ENCODE measurements at regions not wholly inside any gene's neighbourhood (a gene's known extent, or its start where the extent isn't known, plus 50 kb on each side); places are given as distances from the start of the nearest gene placed in this dataset.
A peak's percentile ranks its signal among the peaks of the same experiment; 100 is the strongest.

DNA sequence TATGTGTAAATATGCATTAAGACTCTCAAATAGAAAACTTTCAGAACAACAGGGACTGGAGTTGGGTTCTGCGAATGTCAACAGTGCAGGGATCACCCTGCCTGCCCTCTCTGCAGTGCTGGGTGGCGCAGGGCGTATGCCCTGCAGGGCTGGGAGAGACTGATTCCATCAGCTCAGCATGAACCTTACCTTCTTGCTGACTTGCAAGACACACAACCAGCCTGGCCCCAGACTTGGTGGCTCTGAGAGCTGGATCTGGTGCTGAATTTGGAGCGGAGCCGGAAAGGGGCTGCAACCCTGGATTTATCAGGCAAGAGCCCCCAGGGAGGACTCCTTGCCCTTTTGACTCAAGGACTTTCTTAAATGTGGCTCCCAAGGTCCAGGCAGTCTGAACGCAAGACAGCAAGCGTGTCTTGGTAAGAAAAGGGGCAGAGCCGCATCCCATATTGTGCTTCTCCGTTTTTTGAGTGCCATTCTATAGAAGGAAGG lies 376.0 kb upstream of the IRX2 start:
- no peak for DNase-seq

DNA sequence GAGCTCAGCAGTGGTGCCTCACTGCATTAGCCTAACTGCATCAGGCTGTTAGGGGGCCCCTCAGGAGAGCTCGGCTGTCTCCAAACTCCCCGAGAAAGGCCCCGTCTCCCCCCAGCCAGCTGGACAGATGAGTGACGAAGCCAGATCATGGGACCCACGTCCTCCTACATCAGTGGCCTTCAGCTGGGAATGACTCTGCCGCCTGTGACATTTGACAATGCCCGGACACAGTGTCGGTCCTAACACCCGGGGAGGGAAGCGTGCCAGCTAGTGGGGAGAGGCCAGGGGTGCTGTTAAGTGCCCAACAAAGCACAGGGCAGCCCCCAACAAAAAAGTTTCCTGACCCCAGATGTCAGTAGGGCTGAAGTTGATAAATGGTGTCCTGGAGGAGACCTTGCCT lies 375.2 kb upstream of the IRX2 start:
- no peak for DNase-seq

- DNase-seq: no peak
Observed at GRCh38 chr5:3124410-3124809, 372.9 kb upstream of the IRX2 start.

GRCh38 chr5:3123763-3124157 lies 372.3 kb upstream of the IRX2 start:
- no peak for DNase-seq

- peak; percentile 9 for DNase-seq
Observed at GRCh38 chr5:3122985-3123762, 371.7 kb upstream of the IRX2 start.

GRCh38 chr5:3122216-3122615 lies 370.7 kb upstream of the IRX2 start:
- DNase-seq: no peak

- DNase-seq: no peak
Observed at GRCh38 chr5:3121813-3122212, 370.3 kb upstream of the IRX2 start.

- no peak for DNase-seq
Observed at GRCh38 chr5:3120028-3120427, 368.6 kb upstream of the IRX2 start.

GRCh38 chr5:3119435-3119834 lies 368.0 kb upstream of the IRX2 start:
- no peak for DNase-seq

- no peak for DNase-seq
Observed at GRCh38 chr5:3118340-3118739, 366.9 kb upstream of the IRX2 start.

GRCh38 chr5:3116366-3116765 lies 364.9 kb upstream of the IRX2 start:
- no peak for DNase-seq

GRCh38 chr5:3114467-3114866 lies 363.0 kb upstream of the IRX2 start:
- no peak for DNase-seq

DNA sequence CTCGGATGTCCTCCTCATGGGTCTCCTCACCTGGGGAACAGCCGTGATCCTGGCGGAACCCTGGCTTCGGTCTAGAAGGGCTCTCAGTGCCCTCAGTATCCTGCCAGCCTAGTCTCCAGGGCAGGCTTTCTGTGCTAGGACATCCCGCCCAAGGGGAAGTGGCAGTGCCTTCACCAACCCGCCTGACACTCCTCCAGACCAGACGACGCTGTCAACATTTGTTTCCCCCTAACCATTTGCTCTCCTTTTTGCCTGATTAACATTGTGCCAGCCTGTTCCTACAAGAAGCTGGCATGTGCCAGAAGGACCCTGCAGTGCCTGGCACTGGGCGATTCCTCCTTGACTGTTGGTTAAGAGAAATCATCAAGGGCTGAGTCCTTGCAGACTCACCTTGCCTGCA lies 358.9 kb upstream of the IRX2 start:
- no peak for DNase-seq

DNA sequence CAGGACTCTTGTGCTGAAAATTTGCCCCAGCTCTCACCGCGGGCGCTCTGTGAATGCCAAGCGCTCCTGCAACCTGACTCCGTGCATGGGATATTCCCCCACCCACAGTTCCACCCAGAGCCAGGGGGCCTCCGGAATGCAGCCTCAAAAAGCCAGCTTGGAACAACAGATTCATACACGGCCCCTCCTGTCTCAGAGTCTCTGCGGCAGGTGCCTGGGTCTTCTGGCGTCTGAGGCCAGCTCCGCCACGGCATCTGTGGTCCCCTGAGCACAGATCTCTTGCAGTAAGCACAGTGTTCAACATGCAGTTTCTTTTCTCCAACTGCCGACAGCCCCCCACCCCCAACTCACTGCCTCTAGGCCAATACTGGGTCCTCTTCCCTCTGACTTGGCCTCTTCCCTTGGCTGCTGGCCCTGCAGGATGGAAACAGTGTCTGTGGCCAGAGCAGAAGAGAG lies 355.7 kb upstream of the IRX2 start:
- DNase-seq: no peak

DNA sequence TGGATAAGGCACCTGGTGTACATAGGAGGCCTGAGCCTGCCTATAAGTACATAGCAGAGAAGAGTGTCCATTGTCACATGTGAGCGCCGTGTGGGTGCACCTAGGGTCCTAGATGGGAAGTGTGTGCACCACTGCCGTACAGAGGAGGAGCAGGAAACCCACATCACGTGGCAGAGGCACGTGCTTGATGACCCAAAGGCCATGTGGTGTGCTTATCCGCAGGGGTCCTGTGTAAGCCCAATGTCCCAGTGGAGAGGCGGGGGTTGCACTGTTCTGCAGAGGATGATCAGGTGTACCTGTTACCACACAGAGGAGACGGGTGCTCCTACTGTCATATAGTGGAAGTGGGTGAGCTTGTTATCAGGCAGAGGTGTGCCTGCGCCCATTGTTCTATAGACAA lies 354.1 kb upstream of the IRX2 start:
- DNase-seq: no peak

DNA sequence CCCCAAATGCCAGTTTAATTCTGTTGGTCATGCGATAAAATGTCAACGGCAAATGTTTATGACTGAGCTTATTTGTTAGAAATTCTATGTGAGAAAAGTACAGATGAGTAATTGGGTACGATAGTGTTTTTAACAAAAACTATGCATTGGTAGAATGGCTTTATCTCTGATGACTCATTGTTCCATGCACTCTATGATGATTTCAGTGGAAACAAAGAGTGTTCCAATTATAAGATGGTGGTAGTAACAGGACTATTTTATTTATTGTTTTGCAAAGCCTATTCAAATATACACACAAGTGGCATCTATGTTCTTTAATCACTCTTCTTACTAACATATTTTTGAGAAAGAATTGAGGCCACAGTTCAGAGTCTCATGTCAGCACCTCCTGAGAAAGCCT lies 353.7 kb upstream of the IRX2 start:
- no peak for DNase-seq

DNA sequence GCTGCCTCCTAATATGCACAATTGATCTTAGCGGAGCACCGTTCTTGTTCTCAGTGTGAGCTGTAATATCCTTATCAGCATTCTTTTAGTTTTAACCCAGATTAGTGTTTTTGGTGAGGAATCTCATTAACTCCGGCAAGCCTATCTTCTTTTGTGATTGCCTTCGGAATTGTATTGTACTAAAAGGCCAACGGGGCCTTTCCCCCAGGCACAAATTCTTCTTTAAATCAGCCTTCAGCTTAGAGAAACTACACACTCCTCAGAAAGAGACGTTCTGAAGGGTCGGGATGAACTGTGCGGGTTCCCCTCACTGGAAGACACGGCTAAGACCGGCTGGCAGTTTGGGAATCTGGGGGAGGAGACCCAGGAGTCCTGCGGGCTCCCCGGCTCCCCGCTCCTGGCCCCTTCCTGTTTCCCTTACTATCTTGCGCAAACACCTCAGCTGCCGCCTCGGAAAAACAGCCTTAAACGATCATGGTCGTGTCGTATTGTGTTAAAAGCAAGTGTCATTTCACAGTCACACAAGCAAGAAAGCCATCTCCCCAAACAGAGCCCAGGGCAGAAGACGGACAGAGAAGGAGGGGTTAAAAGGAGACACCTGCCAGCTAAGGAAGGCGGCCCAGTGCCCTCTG lies 353.1 kb upstream of the IRX2 start:
- DNase-seq: no peak

- no peak for DNase-seq
Observed at GRCh38 chr5:3103262-3103811, 351.9 kb upstream of the IRX2 start.

DNA sequence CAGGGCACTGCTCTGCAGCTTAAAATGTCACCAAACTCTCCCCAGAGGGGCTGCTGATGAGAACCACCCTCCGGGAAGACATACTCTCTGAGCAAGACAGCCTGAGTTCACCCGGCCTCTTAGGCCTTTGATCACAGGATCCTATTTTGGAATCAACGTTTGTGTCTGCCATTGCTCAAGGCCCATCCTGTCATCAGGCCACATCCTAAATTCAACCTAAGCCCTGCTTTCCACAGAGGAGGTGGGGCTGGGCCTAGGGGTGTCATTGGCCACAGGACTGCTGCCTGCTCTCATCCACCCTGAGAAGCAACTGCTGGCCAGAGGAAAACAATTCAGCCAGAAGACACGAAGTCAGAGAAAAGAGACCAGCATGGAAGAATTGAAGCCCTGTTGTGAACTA lies 351.1 kb upstream of the IRX2 start:
- DNase-seq: no peak

- no peak for DNase-seq
Observed at GRCh38 chr5:3101561-3101960, 350.1 kb upstream of the IRX2 start.

DNA sequence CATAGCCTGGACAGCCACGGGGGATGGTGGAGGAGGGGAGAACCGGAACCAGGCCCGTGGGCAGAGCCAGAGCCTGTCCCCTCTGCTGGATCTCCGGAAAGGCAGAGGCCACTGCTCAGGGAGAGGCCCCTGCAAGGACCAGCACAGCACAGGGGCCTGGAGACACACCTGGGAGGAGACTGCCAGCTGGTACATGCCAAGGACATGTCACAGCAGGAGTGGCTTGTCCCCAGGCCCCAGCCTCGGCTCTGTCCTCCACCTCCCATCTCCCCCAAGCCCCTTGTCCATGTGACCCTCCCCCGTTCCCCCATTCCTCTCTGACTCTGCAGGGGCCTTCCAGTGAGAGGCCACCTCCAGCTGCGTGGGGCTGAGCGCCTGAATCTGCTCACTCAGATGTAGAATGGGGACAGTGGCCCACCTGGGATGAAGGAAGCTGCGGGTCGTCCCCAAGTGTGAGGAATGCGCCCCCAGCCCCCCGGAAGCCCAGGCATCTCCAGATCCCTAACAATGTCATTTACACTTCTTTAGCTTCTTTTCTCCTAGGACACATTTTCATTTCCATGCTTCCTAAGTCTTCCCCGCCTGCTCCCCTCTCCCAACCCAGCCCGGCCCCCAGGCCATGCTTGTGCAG lies 349.6 kb upstream of the IRX2 start:
- no peak for DNase-seq

DNA sequence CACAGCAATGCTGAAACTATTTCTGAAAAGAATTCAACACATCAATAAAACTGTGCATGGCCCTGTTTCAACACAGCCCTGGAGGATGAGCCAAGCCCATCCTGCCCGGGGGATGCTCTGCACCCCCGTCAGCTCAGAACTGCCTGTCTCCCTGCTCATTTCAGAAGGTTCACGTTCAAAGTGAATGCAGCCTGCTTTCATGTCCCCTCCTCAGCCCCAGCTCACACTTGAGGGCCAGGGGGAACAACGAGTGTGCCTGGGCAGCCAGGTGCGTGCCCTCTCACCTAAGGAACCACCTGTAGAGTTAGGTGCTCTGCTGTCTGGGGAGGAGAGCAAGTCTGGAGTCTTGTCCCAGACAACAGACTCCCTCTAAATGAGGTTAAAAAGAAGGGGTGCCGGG lies 348.5 kb upstream of the IRX2 start:
- no peak for DNase-seq

GRCh38 chr5:3099526-3099925 lies 348.0 kb upstream of the IRX2 start:
- no peak for DNase-seq

DNA sequence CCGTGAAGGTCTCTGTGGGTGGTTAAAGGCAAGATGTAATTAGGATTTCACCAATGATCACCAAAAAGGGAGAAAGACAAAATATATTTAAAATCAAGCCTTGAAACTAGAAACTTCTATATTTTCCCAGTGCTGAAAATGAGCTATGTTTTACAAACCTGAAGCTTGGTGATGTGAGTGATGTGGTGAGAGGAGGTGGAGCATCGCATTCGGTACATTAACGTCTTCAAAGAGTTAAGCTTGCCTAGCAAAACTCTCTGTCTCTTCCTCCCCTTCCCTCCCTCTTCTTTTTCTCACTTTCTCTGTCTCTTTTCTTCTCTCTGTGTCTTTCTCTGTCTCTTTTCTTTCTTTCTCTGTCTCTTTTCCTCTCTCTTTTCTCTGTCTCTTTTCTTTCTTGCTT lies 347.3 kb upstream of the IRX2 start:
- DNase-seq: no peak
